SH-SY5Y (cell line): ENCODE measurements at regions not wholly inside any gene's neighbourhood (a gene's known extent, or its start where the extent isn't known, plus 50 kb on each side); places are given as distances from the start of the nearest gene placed in this dataset.
A peak's percentile ranks its signal among the peaks of the same experiment; 100 is the strongest.

Experiments used
- GATA2 ChIP-seq: IDR thresholded peaks from 2 replicates; pipeline ENCODE4 v1.6.1; 2011; ENCODE audit warnings: mild to moderate bottlenecking, low read depth, low read length
- GATA3 ChIP-seq: IDR thresholded peaks from 2 replicates; pipeline ENCODE4 v1.6.1; 2011; ENCODE audit warnings: low read depth, mild to moderate bottlenecking, low read length, moderate library complexity

DNA sequence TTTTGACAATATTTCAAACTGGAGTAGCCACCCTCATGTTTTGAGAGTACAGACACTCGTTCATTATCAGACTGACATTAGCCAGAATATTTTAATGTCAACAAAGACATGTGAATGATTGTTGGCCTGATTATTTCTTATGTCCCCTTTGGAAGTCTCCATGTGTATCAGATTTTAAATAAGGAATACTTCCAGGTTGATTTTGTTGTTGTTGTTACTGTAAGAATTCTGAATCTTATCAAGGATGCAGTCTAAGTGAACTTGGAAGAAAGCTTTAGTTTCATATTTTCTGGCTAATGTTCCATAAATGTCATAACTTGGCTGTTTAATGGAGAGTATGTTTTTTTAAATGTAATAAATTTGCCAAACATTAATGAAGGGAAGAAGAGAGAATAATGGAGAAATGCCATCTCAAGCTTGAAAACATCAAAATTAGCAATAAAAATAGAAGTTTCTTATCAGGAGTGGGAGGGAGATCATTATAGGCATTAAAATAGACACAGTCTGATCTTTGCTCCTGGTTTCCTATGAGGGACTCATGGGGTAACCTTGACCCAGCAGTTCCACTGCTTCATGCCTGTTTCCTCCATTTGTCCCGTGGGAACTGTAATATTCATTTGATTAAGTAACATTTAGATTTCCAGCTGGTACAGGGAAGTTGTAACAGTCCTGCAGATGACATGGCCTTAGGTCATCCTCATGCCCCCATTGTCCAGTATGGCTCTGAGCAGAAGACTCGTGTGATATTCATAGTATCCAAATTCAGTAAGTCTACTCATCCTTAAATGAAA, 122.4 kb upstream of the KIAA1217 start:
- TF ChIP-seq GATA3 (no peak), GATA2 (no peak)

DNA sequence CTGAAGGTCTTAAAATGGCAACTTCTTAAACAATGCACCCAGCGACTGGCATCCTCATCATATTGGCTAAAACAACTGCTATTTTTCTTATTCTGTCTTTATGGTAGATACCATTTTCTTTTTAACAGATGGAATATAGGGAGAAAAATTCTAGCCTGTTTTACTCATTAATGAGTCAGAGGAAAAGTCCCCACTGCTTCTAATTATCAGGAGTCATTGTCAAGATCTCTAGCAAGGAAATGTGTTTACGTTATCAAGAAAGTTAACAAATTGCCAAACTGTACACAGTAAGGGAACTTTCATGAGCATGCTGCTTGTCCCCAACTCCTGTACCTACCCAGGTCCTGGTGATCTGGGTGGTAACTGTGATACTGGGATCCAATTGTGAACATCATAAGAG, 117.7 kb upstream of the KIAA1217 start:
- no peak for TF ChIP-seq GATA3
- TF ChIP-seq GATA2 = no peak

DNA sequence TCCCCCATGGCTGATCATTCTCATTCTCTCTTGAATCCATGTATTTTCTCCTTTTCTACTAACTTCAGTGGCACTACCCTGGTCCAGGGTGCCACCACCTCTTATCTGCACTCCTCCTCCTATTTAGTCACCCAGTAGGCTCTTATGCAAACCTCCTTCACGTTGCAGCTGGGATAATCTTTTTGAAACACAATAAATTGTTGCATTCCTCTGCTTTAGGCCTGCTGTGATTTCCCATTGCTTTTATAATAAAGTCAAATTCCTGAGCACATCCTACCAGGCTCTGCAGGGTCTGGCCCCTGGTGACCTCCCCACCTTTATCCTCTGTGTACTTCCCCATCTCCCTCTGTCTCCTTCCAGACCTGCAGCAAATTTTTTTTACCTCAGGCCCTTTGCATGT, 112.7 kb upstream of the KIAA1217 start:
- TF ChIP-seq GATA3 (no peak), GATA2 (no peak)

DNA sequence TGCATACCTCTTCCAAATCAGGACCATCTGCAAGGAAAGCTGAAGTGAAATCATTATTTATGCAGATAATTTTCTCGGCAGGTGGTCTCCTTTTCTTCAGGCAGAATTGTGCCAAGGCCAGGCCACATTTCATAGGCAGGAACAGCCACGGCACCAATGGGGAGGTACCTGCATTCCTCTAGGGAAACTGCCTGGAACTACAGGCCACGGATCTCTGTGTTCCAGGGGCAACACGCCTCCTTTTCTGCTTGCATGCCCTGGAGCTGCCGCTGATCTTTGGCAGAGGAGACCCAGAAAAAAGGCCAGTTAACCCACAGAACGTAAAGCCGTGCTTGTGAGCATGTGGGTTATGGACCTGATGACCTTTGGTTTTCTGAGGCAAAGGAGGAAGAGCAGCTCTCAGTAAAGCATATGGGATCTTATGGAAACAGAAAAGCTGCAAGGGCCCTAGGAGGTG, 111.2 kb upstream of the KIAA1217 start:
- TF ChIP-seq GATA2 (no peak), GATA3 (no peak)

DNA sequence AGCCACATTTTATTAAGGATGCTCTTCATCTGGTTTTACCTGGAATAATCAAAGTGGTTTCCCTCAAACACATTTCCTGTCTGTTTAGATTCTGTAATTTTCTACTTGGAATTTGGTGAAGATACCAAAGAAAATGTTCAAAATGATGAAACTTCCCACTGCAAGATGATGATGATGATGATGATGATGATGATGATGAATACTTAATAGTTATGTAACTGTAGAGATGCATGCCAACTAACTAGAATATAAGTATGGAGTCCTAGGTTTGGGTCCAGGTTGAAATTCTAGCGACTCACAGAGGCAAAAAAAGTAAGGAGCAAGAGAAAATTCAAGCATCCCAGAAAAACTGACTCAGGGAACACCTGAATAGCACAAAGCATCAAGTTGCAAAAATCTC, 104.0 kb upstream of the KIAA1217 start:
- no peak for TF ChIP-seq GATA3

DNA sequence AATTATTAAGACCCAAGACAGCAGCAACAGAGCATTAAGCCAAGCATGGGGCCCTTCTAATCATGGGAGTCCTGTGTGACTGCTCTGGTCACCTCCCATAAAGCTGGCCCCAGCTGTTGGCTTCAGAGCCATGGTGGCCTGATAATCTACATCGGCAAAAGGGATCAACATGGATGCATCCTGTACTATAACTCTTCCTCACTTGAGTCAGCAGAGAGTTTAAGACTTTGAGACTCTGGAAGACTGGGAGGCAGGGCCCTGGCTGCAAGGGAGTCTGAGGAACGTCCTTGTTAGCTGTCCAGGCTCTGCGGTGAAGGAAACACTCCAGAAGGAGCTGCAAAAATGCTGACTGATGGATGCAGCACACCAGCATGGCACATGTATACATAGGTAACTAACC, 95.0 kb upstream of the KIAA1217 start:
- TF ChIP-seq GATA2 (no peak), GATA3 (no peak)

DNA sequence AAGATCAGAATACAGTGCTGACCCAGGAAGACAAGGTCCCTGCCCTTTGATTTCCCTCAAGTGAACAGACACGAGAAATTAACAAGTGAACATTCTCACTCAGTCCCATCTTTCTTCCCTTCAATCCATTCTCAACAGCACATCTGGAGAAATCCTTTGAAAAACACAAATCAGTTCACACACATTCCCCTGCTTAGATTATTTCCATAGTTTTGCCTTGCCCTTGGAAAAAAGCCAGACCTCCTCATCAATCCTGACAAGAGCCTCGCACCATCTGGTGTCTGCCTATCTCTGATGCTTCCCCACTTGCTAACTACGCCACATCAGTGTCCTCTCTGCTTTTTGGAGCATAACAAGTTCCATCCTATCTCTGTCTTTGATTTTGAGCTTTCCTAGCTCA, 94.4 kb upstream of the KIAA1217 start:
- TF ChIP-seq GATA3 = no peak
- TF ChIP-seq GATA2 = peak; percentile 29

DNA sequence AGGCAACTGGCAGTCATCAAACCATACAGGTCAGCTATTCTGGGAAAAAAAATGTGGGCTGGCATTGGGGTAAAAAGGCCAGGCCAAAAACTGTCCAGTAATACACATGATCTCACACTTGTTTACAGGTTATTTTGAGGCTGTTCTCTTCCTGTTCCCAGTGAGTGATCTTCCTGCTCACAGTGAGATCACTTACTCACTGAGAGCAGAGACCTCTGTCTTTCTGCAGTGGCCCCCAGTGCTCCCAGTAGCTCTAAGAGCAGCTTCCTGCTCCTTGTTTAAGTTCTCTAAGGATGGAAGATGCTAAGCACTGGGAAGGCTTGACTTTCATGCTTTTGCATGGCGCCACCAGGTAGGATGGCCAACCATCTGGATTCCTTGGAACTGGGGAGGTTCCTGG, 93.5 kb upstream of the KIAA1217 start:
- no peak for TF ChIP-seq GATA3
- no peak for TF ChIP-seq GATA2

DNA sequence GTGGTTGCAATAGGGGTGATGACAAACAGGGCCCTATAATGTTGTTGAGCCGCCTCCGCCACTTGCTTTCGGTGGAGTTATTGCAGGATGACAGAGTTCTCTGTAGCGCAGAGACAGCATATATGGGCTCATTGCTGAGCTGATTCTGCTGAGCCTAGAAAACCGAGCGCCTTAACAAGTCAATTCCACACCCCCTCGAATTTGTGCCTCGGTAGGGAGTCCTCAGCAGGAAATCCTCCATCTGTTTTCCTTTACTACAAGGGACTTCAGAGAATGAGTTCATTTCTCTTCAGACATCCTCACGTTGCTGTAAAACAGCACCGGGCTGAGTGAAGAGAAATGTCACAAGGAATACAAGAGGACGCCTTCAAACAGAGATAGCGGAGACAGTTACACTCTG, 90.7 kb upstream of the KIAA1217 start:
- TF ChIP-seq GATA3 (no peak), GATA2 (no peak)

DNA sequence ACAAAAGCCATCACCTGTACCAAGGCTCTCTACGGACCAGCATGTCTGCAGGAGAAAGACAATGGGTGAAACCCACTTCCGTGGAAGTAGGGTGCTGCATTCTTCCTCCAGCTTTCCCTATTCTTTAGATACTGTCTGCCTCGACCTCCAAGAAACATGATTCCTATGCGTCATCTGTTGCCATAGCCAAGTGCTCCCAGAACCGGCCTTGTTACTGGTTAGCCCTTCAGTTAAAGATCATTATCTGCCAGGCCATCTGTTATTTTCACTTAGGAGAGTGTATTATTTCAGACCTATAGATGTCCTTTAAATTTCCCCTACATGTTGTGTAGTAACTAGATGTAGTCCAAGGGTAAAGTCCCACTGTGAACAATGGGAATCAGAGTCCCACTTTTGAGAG, 89.0 kb upstream of the KIAA1217 start:
- peak; percentile 63 for TF ChIP-seq GATA3
- TF ChIP-seq GATA2 = peak; percentile 58; the same call in 1 of the 2 replicates

DNA sequence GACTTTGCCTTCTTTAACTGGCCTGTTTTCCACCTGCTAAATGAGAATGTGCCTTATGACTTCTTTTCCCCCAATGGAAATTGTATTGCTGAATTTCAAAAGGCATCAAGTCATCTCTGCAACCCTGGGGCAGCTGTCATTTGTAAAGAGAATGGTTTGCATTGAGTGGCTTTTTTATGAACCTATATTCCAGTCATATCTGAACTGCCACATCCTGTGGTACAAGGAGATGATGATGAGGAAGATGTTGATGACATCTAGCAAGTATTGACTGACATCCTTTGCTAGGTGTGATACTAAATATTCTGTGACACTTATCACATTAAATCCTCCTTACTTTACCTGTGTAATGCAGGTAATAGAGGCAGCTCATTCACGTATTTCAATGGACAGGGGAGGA, 88.3 kb upstream of the KIAA1217 start:
- TF ChIP-seq GATA3 = no peak
- no peak for TF ChIP-seq GATA2

DNA sequence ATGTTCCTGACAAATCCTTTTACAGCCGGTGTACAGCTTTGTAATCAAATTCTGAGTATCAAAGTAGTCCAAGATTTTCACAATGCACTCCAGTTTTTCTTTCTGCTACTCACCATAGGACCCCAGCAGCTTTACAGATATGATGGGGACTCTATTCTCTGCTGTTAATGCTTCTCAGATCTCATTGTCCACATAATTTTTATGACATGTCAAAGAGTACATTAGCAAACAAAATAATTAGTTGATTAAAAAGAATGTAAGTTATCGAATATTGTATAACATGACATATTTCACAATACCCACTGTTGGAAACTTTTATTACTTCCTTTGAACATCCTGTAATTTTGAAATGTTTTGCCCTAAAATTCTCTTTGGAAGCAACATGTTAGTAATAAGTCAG, 81.4 kb upstream of the KIAA1217 start:
- TF ChIP-seq GATA2 (no peak), GATA3 (no peak)

DNA sequence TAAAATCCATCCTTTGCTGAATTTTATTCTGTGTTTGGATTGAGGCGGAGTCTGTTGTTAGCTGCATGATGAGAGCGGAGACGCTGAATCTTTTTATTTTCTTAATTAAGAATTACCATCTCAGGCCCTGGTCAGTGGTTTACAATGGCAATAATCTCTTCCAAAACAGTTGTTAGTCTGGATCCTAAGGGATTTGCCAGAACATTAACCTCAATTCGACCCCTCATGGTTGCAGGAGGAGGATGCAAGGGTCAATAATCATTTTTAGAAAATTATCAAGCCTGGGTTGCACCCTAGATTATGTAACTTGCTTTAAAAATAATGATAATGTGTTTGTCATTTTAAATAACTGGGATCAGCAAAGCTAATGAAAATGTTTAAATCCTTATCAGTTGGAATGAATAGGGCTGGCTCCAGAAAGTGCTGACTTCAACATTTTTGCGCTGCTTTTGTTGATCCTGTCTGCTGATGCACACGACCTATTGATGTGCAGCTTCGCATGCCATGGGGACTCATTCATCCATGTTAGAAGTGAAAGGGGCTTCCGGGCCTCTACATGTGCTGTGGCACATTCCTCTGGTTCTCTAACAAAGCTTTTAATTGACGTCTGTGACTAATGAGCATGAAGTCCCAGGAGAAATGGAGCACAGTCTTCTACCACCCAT, 80.7 kb upstream of the KIAA1217 start:
- no peak for TF ChIP-seq GATA2
- TF ChIP-seq GATA3 = no peak

DNA sequence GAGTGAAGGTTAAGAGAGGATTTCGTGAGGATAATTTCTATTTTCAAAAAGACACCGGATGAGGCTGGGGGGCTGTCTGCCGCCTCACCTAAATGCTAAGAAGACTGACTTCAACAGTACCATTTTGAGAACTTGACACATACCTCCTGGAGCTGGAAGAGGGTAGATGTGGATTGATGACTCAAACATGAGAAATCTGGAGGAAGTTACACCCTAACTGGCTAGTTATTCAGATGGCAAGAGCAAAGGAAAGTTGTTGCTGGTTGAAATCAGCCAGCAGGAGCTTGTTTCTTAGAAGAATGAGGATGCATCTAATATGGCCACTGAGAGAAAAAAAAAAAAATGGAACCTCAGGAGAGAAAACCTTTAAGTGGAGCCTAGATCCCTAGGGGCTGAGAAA, 76.2 kb upstream of the KIAA1217 start:
- TF ChIP-seq GATA3 (no peak), GATA2 (no peak)

DNA sequence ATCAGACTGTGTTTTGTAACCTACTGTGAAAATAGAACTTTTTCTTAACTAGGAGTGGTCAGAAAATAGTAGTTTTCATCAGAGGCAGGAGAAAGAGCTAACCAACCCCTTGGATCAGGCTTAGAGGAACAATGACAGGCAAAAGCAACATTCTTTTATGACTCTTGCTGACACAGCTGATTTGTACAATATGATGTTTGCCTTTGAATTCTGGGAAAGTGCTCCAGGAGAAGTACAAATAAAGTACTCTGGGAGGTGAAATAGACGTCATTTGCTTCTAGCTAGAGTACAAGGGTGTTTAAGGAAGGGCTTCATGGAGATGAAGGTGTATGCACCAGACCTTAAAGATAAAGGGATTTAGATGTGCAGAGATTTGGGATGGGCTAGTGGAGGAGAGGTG, 75.1 kb upstream of the KIAA1217 start:
- TF ChIP-seq GATA2 (no peak), GATA3 (no peak)
